ENCODE measurements at regions not wholly inside any gene's neighbourhood (a gene's known extent, or its start where the extent isn't known, plus 50 kb on each side); places are given as distances from the start of the nearest gene placed in this dataset.

- TF ChIP-seq CTCF (IDR thresholded peaks at IDR 0.05; ENCODE audit: insufficient read depth, missing control alignments), result no peak
- DNase-seq (ENCODE audit: insufficient read length, low spot score), result no peak
- no peak for FAIRE-seq
Measured at GRCh38 chr11:80586464-80586863, 1145.6 kb upstream of the TENM4 start.

GRCh38 chr11:80584661-80585060 lies 1143.8 kb upstream of the TENM4 start:
- no peak for FAIRE-seq
- DNase-seq (ENCODE audit: insufficient read length, low spot score), result no peak
- no peak for TF ChIP-seq CTCF (IDR thresholded peaks at IDR 0.05; ENCODE audit: insufficient read depth, missing control alignments)

GRCh38 chr11:80569832-80570231 lies 1129.0 kb upstream of the TENM4 start:
- FAIRE-seq, result no peak
- no peak for TF ChIP-seq CTCF (IDR thresholded peaks at IDR 0.05; ENCODE audit: insufficient read depth, missing control alignments)
- no peak for DNase-seq (ENCODE audit: insufficient read length, low spot score)

GRCh38 chr11:80565231-80565630 lies 1124.4 kb upstream of the TENM4 start:
- TF ChIP-seq CTCF (IDR thresholded peaks at IDR 0.05; ENCODE audit: insufficient read depth, missing control alignments), result no peak
- DNase-seq (ENCODE audit: insufficient read length, low spot score) (no peak), FAIRE-seq (no peak)

- DNase-seq (ENCODE audit: insufficient read length, low spot score), result no peak
- no peak for FAIRE-seq
- no peak for TF ChIP-seq CTCF (IDR thresholded peaks at IDR 0.05; ENCODE audit: insufficient read depth, missing control alignments)
Measured at GRCh38 chr11:80562523-80563125, 1121.8 kb upstream of the TENM4 start.

GRCh38 chr11:80559942-80560341 lies 1119.1 kb upstream of the TENM4 start:
- no peak for TF ChIP-seq CTCF (IDR thresholded peaks at IDR 0.05; ENCODE audit: insufficient read depth, missing control alignments)
- DNase-seq (ENCODE audit: insufficient read length, low spot score) (no peak), FAIRE-seq (no peak)

GRCh38 chr11:80553565-80553964 lies 1112.7 kb upstream of the TENM4 start:
- no peak for TF ChIP-seq CTCF (IDR thresholded peaks at IDR 0.05; ENCODE audit: insufficient read depth, missing control alignments)
- DNase-seq (ENCODE audit: insufficient read length, low spot score) (no peak), FAIRE-seq (no peak)
